Astrocyte (in vitro differentiated cells and primary cell): ENCODE measurements at regions not wholly inside any gene's neighbourhood (a gene's known extent, or its start where the extent isn't known, plus 50 kb on each side); places are given as distances from the start of the nearest gene placed in this dataset.

ENCODE experiments used
- DNase-seq: peaks from one replicate; pipeline ENCODE4 v3.0.0-alpha.2; 2010; ENCODE audit warnings: low read depth
- FAIRE-seq: peaks from 2 replicates; lab custom pipeline; 2011; peaks lifted over from hg19 to GRCh38; lab: Jason Lieb, UNC
- H2AFZ ChIP-seq: 2 replicates; pipeline ENCODE4 v1.6.0; 2012; ENCODE audit warnings: low read depth, low read length, inconsistent platforms
- H3K27ac ChIP-seq: 2 replicates; pipeline ENCODE4 v1.5.1; 2011; ENCODE audit warnings: low read depth, low read length, inconsistent platforms
- H3K27me3 ChIP-seq: 2 replicates; pipeline ENCODE4 v1.6.0; 2011; ENCODE audit warnings: low read length, inconsistent platforms; ENCODE audit not compliant: insufficient read depth
- H3K36me3 ChIP-seq: 2 replicates; pipeline ENCODE4 v1.5.1; 2011; ENCODE audit warnings: low read length, inconsistent platforms; ENCODE audit not compliant: insufficient read depth
- H3K4me1 ChIP-seq: 2 replicates; pipeline ENCODE4 v1.5.1; 2011; ENCODE audit warnings: low read length, inconsistent platforms; ENCODE audit not compliant: insufficient read depth
- H3K4me2 ChIP-seq: 2 replicates; pipeline ENCODE4 v1.6.0; 2012; ENCODE audit warnings: low read length, inconsistent platforms
- H3K4me3 ChIP-seq: 2 replicates; pipeline ENCODE4 v1.5.1; 2011; ENCODE audit warnings: low read depth, mild to moderate bottlenecking, low read length, inconsistent platforms; ENCODE audit not compliant: insufficient read depth
- H3K79me2 ChIP-seq: 2 replicates; pipeline ENCODE4 v1.6.0; 2012; ENCODE audit warnings: mild to moderate bottlenecking, low read length, inconsistent platforms; ENCODE audit not compliant: insufficient read depth
- H3K9ac ChIP-seq: 2 replicates; pipeline ENCODE4 v1.6.0; 2012; ENCODE audit warnings: mild to moderate bottlenecking, low read length, inconsistent platforms
- H3K9me3 ChIP-seq: 2 replicates; pipeline ENCODE4 v1.5.1; 2012; ENCODE audit warnings: low read depth, mild to moderate bottlenecking, low read length, inconsistent platforms; ENCODE audit not compliant: insufficient read depth
- H4K20me1 ChIP-seq: 2 replicates; pipeline ENCODE4 v1.6.0; 2012; ENCODE audit warnings: low read length, inconsistent platforms; ENCODE audit not compliant: insufficient read depth
- H3K27ac Mint-ChIP-seq: one replicate; pipeline ENCODE4 v1.8.0; 2021; ENCODE audit warnings: mild to moderate bottlenecking, mixed read lengths; ENCODE audit not compliant: unreplicated experiment
- H3K27me3 Mint-ChIP-seq: one replicate; pipeline ENCODE4 v1.8.0; 2021; ENCODE audit warnings: low read depth, mixed read lengths; ENCODE audit not compliant: unreplicated experiment
- H3K36me3 Mint-ChIP-seq: one replicate; pipeline ENCODE4 v1.8.0; 2021; ENCODE audit warnings: low read depth, mixed read lengths; ENCODE audit not compliant: unreplicated experiment
- H3K4me1 Mint-ChIP-seq: one replicate; pipeline ENCODE4 v1.8.0; 2021; ENCODE audit warnings: low read depth, mixed read lengths; ENCODE audit not compliant: unreplicated experiment
- H3K4me3 Mint-ChIP-seq: one replicate; pipeline ENCODE4 v1.8.0; 2021; ENCODE audit warnings: mild to moderate bottlenecking, moderate library complexity, mixed read lengths; ENCODE audit not compliant: unreplicated experiment
- H3K9me3 Mint-ChIP-seq: one replicate; pipeline ENCODE4 v1.8.0; 2021; ENCODE audit warnings: mild to moderate bottlenecking, mixed read lengths; ENCODE audit not compliant: unreplicated experiment
- EZH2 ChIP-seq: IDR thresholded peaks from 2 replicates; pipeline ENCODE4 v1.6.1; 2012; ENCODE audit warnings: mild to moderate bottlenecking, low read length, inconsistent platforms; ENCODE audit not compliant: insufficient read depth
- TF ChIP-seq, protein P1 (sequence below): IDR thresholded peaks from 2 replicates; pipeline ENCODE4 v1.5.1; 2011; ENCODE audit warnings: low read depth, mild to moderate bottlenecking, inconsistent platforms, low read length, moderate library complexity; ENCODE audit not compliant: insufficient read depth

DNA sequence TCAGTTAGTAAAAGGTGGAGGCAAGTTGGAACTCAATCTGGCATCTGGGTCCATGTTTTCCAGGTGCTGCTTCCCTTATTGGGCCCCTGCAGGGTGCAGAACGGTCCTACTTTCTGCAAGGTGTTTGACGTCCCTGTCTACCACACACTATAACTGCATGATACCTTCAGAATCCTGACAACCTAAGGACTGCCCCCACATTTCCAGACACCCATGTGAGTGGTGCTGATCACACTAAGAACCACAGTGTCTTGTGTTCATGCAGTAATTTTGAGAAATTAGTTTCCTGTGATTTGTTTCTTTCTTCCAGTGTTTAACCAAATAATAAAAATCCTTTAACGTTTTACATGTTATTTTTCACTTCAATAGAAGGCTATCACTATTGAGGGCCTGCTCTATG lies 121.1 kb upstream of the MDM1 start:
- Mint-ChIP-seq H3K4me3 (no peak overlapping the region), H3K27ac (no peak overlapping the region), H3K36me3 (no peaks in the 10 kb centered on the region), H3K4me1 (peaks cover 12% of the 10 kb centered on the region), H3K9me3 (peaks cover 4% of the 10 kb centered on the region), H3K27me3 (no peaks in the 10 kb centered on the region)
- Histone ChIP-seq H3K79me2 (no peaks in the 10 kb centered on the region), H3K36me3 (no peaks in the 10 kb centered on the region), H3K9ac (no peak overlapping the region), H3K4me1 (peaks cover 14% of the 10 kb centered on the region), H3K27me3 (no peaks in the 10 kb centered on the region), H2AFZ (no peak overlapping the region), H3K9me3 (no peaks in the 10 kb centered on the region), H3K4me2 (no peak overlapping the region), H4K20me1 (no peaks in the 10 kb centered on the region), H3K4me3 (no peak overlapping the region), H3K27ac (no peak overlapping the region)
- FAIRE-seq, result no peak
- TF ChIP-seq, protein P1, sequence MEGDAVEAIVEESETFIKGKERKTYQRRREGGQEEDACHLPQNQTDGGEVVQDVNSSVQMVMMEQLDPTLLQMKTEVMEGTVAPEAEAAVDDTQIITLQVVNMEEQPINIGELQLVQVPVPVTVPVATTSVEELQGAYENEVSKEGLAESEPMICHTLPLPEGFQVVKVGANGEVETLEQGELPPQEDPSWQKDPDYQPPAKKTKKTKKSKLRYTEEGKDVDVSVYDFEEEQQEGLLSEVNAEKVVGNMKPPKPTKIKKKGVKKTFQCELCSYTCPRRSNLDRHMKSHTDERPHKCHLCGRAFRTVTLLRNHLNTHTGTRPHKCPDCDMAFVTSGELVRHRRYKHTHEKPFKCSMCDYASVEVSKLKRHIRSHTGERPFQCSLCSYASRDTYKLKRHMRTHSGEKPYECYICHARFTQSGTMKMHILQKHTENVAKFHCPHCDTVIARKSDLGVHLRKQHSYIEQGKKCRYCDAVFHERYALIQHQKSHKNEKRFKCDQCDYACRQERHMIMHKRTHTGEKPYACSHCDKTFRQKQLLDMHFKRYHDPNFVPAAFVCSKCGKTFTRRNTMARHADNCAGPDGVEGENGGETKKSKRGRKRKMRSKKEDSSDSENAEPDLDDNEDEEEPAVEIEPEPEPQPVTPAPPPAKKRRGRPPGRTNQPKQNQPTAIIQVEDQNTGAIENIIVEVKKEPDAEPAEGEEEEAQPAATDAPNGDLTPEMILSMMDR, result no peak
- TF ChIP-seq EZH2, result no peak
- DNase-seq, result no peak

DNA sequence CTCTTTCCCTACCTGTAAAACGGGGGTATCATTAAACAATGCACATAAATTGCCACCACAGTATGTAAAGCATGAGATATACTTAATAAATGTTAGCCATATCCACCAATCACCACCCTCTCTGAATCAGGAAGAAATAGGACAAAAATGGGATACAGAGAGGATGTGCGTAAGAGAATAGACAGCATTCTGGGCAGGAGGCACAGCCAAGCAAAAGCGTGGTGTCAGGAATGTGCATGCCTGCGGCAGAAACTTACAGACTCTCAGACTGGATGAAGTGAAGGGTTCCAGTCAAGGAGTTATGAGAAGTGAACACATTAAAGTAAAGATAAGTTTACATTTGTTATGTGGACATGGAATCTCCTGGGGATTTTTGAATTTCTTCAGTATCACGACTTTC lies 121.7 kb upstream of the MDM1 start:
- Histone ChIP-seq H3K4me3 (no peak overlapping the region), H4K20me1 (no peaks in the 10 kb centered on the region), H3K79me2 (no peaks in the 10 kb centered on the region), H3K9me3 (no peaks in the 10 kb centered on the region), H3K4me2 (no peak overlapping the region), H3K4me1 (peaks cover 14% of the 10 kb centered on the region), H3K27ac (no peak overlapping the region), H3K36me3 (no peaks in the 10 kb centered on the region), H3K27me3 (no peaks in the 10 kb centered on the region), H2AFZ (no peak overlapping the region), H3K9ac (no peak overlapping the region)
- peaks cover 12% of the 10 kb centered on the region for H3K4me1 Mint-ChIP-seq
- no peaks in the 10 kb centered on the region for H3K27me3 Mint-ChIP-seq
- no peak for TF ChIP-seq EZH2
- TF ChIP-seq, protein P1, result no peak
- H3K36me3 Mint-ChIP-seq, result no peaks in the 10 kb centered on the region
- peaks cover 4% of the 10 kb centered on the region for H3K9me3 Mint-ChIP-seq
- no peak for DNase-seq
- H3K4me3 Mint-ChIP-seq, result no peak overlapping the region
- no peak for FAIRE-seq
- H3K27ac Mint-ChIP-seq, result no peak overlapping the region

DNA sequence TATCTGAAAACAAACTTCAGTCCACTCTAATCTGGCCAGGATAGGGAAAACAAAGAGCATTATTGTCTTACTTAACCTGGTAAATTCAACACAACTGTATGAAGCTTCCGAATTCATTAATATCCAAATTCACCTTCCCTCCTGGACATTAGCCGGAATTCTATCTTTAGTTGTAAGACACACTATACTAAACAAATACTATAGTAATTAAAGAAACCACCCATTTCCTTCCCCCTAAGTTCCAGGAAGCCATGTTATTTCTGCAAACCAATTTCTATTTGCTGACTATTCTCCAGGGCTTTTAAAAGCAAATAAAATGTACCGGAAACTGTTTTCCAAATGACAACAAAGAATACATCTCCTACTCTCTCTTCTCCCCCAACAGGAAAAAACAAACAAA lies 122.7 kb upstream of the MDM1 start:
- TF ChIP-seq, protein P1, result no peak
- no peak for TF ChIP-seq EZH2
- Histone ChIP-seq H3K4me1 (peaks cover 14% of the 10 kb centered on the region), H3K4me2 (no peak overlapping the region), H3K9ac (no peak overlapping the region), H3K4me3 (no peak overlapping the region), H2AFZ (no peak overlapping the region), H4K20me1 (no peaks in the 10 kb centered on the region), H3K36me3 (no peaks in the 10 kb centered on the region), H3K27me3 (no peaks in the 10 kb centered on the region), H3K79me2 (no peaks in the 10 kb centered on the region), H3K9me3 (no peaks in the 10 kb centered on the region), H3K27ac (no peak overlapping the region)
- H3K36me3 Mint-ChIP-seq, result no peaks in the 10 kb centered on the region
- no peaks in the 10 kb centered on the region for H3K27me3 Mint-ChIP-seq
- no peak overlapping the region for H3K27ac Mint-ChIP-seq
- no peak overlapping the region for H3K4me3 Mint-ChIP-seq
- DNase-seq (no peak), FAIRE-seq (no peak)
- H3K4me1 Mint-ChIP-seq, result peaks cover 12% of the 10 kb centered on the region
- peaks cover 4% of the 10 kb centered on the region for H3K9me3 Mint-ChIP-seq
